B cell (primary cell): ENCODE measurements at regions not wholly inside any gene's neighbourhood (a gene's known extent, or its start where the extent isn't known, plus 50 kb on each side); places are given as distances from the start of the nearest gene placed in this dataset.

Experiments used
- ATAC-seq: fragments of 200-7000 bp; cut with Tn5 transposase; one replicate; pipeline ENCODE4 v1.10.0; 2021; ENCODE audit warnings: low read depth, mild to moderate bottlenecking, moderate number of reproducible peaks, moderate library complexity
- CTCF ChIA-PET: fragments of 350-600 bp; sonication (Branson Sonifier 250); formaldehyde crosslinking; loops from one replicate; lab custom pipeline; 2021; ENCODE audit warnings: antibody characterized with exemption, inconsistent platforms; lab: Charles Lee
- POLR2A ChIA-PET: fragments of 350-600 bp; sonication (Branson Sonifier 250); formaldehyde crosslinking; loops from one replicate; lab custom pipeline; 2021; ENCODE audit warnings: antibody characterized with exemption; lab: Charles Lee
- DNase-seq: peaks from one replicate; pipeline ENCODE4 v3.0.0; 2013
- H2AFZ ChIP-seq: 2 replicates; pipeline ENCODE4 v1.6.1; 2012; ENCODE audit warnings: mild to moderate bottlenecking, low read depth, low read length; ENCODE audit not compliant: insufficient read depth, poor library complexity, severe bottlenecking
- H3K27ac ChIP-seq, 2 donors: 1 replicate in 1 of 2; 2 replicates in 1 of 2; pipeline ENCODE4 v1.5.1; 2012 to 2013; ENCODE audit warnings: low read length in 2 of 2, mild to moderate bottlenecking in 2 of 2, moderate library complexity in 1 of 2
- H3K27me3 ChIP-seq, 4 experiments: fragments of 200-600 bp in 1 of 4; sonication (generic) in 1 of 4; replicated peaks in 1 of 4; 1 replicate in 2 of 4; 2 replicates in 2 of 4; pipeline versions ENCODE4 v1.6.1 to v1.7.0; 2013 to 2016; ENCODE audit warnings: low read length in 3 of 4, mild to moderate bottlenecking in 2 of 4, mixed read lengths in 1 of 4, moderate library complexity in 1 of 4; ENCODE audit not compliant: insufficient read depth in 4 of 4, control insufficient read depth in 3 of 4; ENCODE audit errors: control extremely low read depth in 1 of 4
- H3K36me3 ChIP-seq, 2 experiments: replicated peaks in 1 of 2; 1 replicate in 1 of 2; 2 replicates in 1 of 2; pipeline versions ENCODE4 v1.6.1 to v1.7.1; 2013; ENCODE audit warnings: low read length in 1 of 2; ENCODE audit not compliant: insufficient read depth in 2 of 2, control insufficient read depth in 1 of 2; ENCODE audit errors: control extremely low read depth in 1 of 2, extremely low read depth in 1 of 2
- H3K4me1 ChIP-seq, 2 donors: fragments of 200-600 bp in 1 of 2; sonication (generic) in 1 of 2; 1 replicate in 1 of 2; 2 replicates in 1 of 2; pipeline versions ENCODE4 v1.5.1 to v1.6.1; 2013 to 2017; ENCODE audit warnings: low read length in 2 of 2; ENCODE audit not compliant: control insufficient read depth in 2 of 2, insufficient read depth in 2 of 2
- H3K4me2 ChIP-seq: replicated peaks from 2 replicates; pipeline ENCODE3; 2012; ENCODE audit warnings: mild to moderate bottlenecking, low read depth, low read length; ENCODE audit not compliant: poor library complexity, severe bottlenecking
- H3K4me3 ChIP-seq, 5 experiments: fragments of 200-600 bp in 1 of 5; sonication (generic) in 1 of 5; 1 replicate in 3 of 5; 2 replicates in 2 of 5; pipeline versions ENCODE4 v1.5.1 to v1.7.0; 2011 to 2016; ENCODE audit warnings: low read length in 4 of 5, mild to moderate bottlenecking in 4 of 5, low read depth in 2 of 5, control low read depth in 1 of 5, moderate library complexity in 1 of 5; ENCODE audit not compliant: insufficient read depth in 1 of 5; ENCODE audit errors: control extremely low read depth in 1 of 5, extremely low read depth in 1 of 5
- H3K79me2 ChIP-seq: fragments of 200-600 bp; sonication (generic); one replicate; pipeline ENCODE4 v1.6.0; 2016; ENCODE audit warnings: low read length; ENCODE audit not compliant: control insufficient read depth, insufficient read depth
- H3K9ac ChIP-seq: fragments of 200-600 bp; sonication (generic); 2 replicates; pipeline ENCODE4 v1.6.1; 2017; ENCODE audit warnings: mild to moderate bottlenecking, low read length, moderate library complexity
- H3K9me3 ChIP-seq, 3 donors: one replicate each; pipeline versions ENCODE4 v1.6.1 to v1.7.1; 2013; ENCODE audit warnings: low read length in 2 of 3; ENCODE audit not compliant: control insufficient read depth in 2 of 3, insufficient read depth in 1 of 3; ENCODE audit errors: control extremely low read depth in 1 of 3
- H4K20me1 ChIP-seq: 2 replicates; pipeline ENCODE4 v1.6.0; 2012; ENCODE audit warnings: mild to moderate bottlenecking, low read length; ENCODE audit not compliant: insufficient read depth, control insufficient read depth, poor library complexity, severe bottlenecking
- H3K27ac Mint-ChIP-seq: one replicate; pipeline ENCODE4 v1.8.0; 2021; ENCODE audit warnings: mixed read lengths
- H3K27me3 Mint-ChIP-seq: one replicate; pipeline ENCODE4 v1.8.0; 2021; ENCODE audit warnings: mixed read lengths
- H3K4me1 Mint-ChIP-seq: one replicate; pipeline ENCODE4 v1.8.0; 2021; ENCODE audit warnings: mixed read lengths
- H3K4me3 Mint-ChIP-seq: one replicate; pipeline ENCODE4 v1.8.0; 2021; ENCODE audit warnings: mixed read lengths
- H3K9me3 Mint-ChIP-seq: one replicate; pipeline ENCODE4 v1.8.0; 2022; ENCODE audit warnings: mixed read lengths; ENCODE audit not compliant: insufficient read depth
- CTCF ChIP-seq: fragments of 200-600 bp; IDR thresholded peaks from one replicate; pipeline ENCODE4 v1.8.0; 2022; ENCODE audit warnings: antibody characterized with exemption, mild to moderate bottlenecking
- EZH2 ChIP-seq: IDR thresholded peaks from 2 replicates; pipeline ENCODE4 v1.6.1; 2012; ENCODE audit warnings: borderline replicate concordance, low read depth, mild to moderate bottlenecking, moderate library complexity, low read length; ENCODE audit not compliant: insufficient read depth, poor library complexity, severe bottlenecking
- WGBS: methylation state at CpG from one replicate; pipeline ENCODE4 v1.1.5; 2013; ENCODE audit warnings: missing lambda C conversion rate; ENCODE audit not compliant: insufficient coverage; 5-methylcytosine and 5-hydroxymethylcytosine counted together
- intact Hi-C: fragments of 100-400 bp; cut with micrococcal nuclease; formaldehyde crosslinking; loops from one replicate; pipeline ENCODE4 v1.10.0; 2022

DNA sequence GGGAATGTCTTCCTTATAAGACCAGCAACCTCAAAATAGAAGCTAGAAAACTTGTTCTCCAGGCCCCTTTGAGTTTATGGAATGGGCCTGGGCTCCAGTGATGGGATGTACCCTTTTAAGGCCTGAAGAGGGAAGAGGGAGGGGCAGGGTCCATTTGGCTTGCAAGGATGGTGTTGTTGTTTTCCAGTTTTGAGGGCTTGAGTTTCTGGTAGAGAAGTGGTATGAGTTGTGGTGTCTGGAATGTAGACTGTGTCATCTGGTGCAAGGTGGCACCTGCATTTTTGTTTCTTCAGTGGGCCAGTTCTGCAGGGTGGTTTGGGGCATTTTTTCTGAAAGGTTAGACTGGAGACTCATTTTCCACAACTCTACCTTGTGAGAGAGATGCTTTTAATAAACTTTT, 90.1 kb downstream of the ZNF777 start:
- Histone ChIP-seq H3K4me3 (no peak overlapping the region), H3K9ac (no peak overlapping the region), H3K79me2 (no peaks in the 10 kb centered on the region), H3K36me3 (no peaks in the 10 kb centered on the region), H3K27ac (no peak overlapping the region), H3K4me1 (no peaks in the 10 kb centered on the region), H4K20me1 (no peaks in the 10 kb centered on the region), H2AFZ (no peak overlapping the region), H3K9me3 (peaks cover 0 to 14% (median 8%) of the 10 kb centered on the region in 3 donors), H3K4me2 (no peak overlapping the region), H3K27me3 (peaks cover 0 to 8% (median 2%) of the 10 kb centered on the region in 4 experiments)
- Mint-ChIP-seq H3K4me1 (no peaks in the 10 kb centered on the region), H3K27me3 (peaks cover 14% of the 10 kb centered on the region), H3K4me3 (no peak overlapping the region), H3K9me3 (peaks cover 15% of the 10 kb centered on the region), H3K27ac (no peak overlapping the region)
- intact Hi-C loops: no loop called here
- CTCF ChIA-PET: no interaction called here
- POLR2A ChIA-PET: no interaction called here
- DNase-seq (no peak), ATAC-seq (no peak)
- no peak for TF ChIP-seq EZH2
- no peak for TF ChIP-seq CTCF

DNA sequence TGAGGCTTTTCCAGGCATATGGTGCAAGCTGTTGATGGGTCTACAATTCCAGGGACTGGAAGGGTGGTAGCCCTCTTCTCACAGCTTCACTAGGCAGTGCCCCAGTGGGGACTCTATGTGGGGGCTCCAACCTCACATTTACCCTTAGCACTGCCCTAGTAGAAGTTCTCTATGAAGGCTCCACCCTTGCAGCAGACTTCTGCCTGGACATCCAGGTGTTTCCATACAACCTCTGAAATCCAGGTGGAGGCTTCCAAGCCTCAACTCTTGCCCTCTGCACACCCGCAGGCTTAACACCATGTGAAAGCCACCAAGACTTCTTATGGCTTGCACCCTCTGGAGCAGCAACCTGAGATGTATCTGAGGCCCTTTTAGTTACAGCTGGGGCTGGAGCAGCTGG, 87.8 kb downstream of the ZNF777 start:
- Histone ChIP-seq H3K9ac (no peak overlapping the region), H3K9me3 (peaks cover 0 to 14% (median 12%) of the 10 kb centered on the region in 3 donors), H2AFZ (no peak overlapping the region), H3K4me2 (no peak overlapping the region), H3K79me2 (no peaks in the 10 kb centered on the region), H4K20me1 (no peaks in the 10 kb centered on the region), H3K36me3 (no peaks in the 10 kb centered on the region), H3K27me3 (peaks cover 0 to 11% (median 2%) of the 10 kb centered on the region in 4 experiments), H3K27ac (no peak overlapping the region), H3K4me3 (no peak overlapping the region), H3K4me1 (no peaks in the 10 kb centered on the region)
- peaks cover 12% of the 10 kb centered on the region for H3K9me3 Mint-ChIP-seq
- intact Hi-C loops: no loop called here
- no peak for DNase-seq
- POLR2A ChIA-PET: interaction anchor here (0.7 kb wide), 1 partner anchor 9 kb away, joined by 3 read pairs; no protein-coding TSS in a partner anchor
- ATAC-seq: no peak
- no peak overlapping the region for H3K4me3 Mint-ChIP-seq
- 79% methylated on average over 1 of the region's 1 CpG for WGBS
- H3K4me1 Mint-ChIP-seq: no peaks in the 10 kb centered on the region
- H3K27me3 Mint-ChIP-seq: peaks cover 17% of the 10 kb centered on the region
- no peak overlapping the region for H3K27ac Mint-ChIP-seq
- TF ChIP-seq EZH2: no peak
- TF ChIP-seq CTCF: no peak
- CTCF ChIA-PET: interaction anchor here (0.7 kb wide), 1 partner anchor 871 kb away, joined by 4 read pairs; no protein-coding TSS in a partner anchor
